H54 (cell line): ENCODE measurements at regions not wholly inside any gene's neighbourhood (a gene's known extent, or its start where the extent isn't known, plus 50 kb on each side); places are given as distances from the start of the nearest gene placed in this dataset.

Source experiments
- DNase-seq: peaks from one replicate; pipeline ENCODE4 v3.0.0; 2011; ENCODE audit warnings: low spot score, mixed read lengths; ENCODE audit not compliant: insufficient read length
- FAIRE-seq: peaks from 3 replicates; lab custom pipeline; 2011; peaks lifted over from hg19 to GRCh38; lab: Jason Lieb, UNC
- POLR2A ChIP-seq: IDR thresholded peaks from 2 replicates; pipeline ENCODE4 v1.6.1; 2011; ENCODE audit warnings: low read depth, mild to moderate bottlenecking, low read length

DNA sequence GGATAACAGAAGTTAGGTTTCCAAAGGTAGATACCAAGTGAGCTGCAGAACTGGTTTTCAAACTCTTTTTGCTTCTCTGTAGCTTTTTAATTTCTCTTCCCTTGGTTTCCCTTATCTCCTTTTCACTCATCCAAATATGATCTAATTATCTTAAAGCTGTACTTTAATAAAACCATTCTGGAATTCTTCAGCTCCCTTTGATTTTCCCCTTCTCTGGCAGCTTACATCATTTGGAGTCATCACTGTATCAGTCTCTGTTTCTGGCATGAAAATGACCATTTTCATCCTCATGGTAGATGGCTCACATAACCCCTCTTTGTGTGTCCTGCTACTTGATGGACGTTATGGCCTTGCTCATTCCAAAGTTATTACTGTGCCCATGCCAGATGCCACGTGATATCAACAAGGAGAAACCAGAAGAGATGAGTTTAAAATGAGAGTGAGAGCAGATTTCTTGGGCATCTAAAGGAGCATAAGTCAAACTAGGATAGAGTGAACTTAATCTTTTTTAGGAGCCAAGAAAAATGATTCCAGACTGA is 620.2 kb downstream of the QKI start:
- FAIRE-seq (no peak), DNase-seq (no peak)
- TF ChIP-seq POLR2A: no peak

DNA sequence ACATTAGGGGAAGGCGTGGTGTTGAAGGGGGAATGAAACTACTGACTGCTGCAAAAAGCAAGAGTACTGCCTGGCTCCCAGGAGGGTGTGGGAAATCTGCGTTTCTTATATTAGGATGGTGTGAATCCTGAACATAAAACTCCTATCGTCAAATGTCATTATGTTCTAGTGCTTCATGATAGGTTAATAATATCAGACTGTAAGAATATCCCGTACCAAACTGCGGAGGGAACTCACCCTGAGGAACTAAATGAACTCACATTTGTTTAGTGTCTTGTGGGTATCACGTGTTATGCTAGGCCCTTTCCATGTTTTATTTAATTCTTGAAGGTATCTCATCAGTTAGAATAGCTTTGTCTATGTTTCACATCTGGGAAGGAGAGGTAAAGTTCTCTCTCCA is 610.7 kb downstream of the QKI start:
- no peak for TF ChIP-seq POLR2A
- FAIRE-seq: no peak
- no peak for DNase-seq

DNA sequence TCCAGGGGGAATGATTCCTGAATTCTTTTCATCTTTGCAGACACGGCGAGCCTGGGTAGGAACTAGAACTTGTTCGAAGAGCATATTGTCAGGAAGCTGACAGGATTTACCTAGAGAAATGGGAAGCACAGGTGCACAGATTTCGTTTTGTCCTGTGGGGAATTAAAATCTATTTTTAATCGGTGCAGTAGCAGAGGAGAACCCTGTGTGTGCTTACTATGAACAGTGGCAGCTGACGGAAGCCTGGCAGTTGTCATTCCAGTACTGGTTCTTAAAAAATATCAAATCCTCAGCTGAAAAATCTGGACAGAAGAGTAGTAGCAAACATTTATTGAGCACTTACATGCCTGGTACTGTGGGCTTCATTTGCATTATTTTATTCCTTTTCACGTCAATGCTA is 609.0 kb downstream of the QKI start:
- no peak for TF ChIP-seq POLR2A
- DNase-seq: no peak
- no peak for FAIRE-seq

DNA sequence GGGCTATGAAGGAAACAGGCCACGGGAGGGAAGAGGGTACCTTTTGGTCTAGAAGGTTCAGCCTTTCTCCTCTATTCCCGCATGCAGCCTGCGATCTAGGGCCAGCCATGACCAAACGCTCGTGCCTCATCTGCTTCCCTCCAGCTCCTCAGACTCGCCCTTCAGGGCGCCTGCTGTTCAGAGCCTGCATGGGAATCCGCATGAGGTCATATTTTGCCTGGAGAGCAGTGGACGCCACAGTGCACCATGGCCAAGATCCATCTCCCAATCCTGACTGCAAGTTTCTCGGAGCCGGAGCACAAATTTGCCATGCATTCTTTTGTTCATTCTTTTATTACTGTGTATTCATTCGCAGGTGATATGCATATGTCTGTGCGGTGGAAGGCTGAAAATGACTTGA is 608.1 kb downstream of the QKI start:
- no peak for TF ChIP-seq POLR2A
- DNase-seq (no peak), FAIRE-seq (no peak)

DNA sequence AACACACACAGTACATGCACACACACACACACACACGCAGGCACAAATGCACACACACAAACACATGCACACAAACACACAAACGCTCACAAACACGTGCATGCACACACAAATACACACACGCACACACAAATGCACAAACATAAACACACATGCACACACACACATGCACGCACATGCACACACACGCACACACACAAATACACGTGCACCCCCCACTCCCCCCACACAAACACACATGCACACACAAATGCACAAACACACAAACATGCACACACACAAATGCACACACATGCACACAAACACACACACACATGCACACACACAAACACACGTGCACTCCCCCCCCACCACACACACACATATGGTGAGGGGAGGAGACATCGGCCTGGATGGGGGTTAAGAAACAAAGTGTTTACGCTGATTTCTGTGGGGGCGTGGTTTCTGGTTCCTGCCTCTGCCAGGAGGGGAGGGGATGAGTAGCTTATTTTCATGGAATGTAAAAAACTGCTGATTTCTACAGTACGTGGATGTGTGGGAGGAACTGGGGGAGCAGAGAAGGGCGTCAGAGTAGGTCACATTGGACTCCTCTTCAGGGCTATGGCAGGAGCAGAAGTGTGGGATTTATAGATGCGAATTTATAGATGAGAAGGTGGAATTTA is 607.2 kb downstream of the QKI start:
- FAIRE-seq: no peak
- DNase-seq: no peak

DNA sequence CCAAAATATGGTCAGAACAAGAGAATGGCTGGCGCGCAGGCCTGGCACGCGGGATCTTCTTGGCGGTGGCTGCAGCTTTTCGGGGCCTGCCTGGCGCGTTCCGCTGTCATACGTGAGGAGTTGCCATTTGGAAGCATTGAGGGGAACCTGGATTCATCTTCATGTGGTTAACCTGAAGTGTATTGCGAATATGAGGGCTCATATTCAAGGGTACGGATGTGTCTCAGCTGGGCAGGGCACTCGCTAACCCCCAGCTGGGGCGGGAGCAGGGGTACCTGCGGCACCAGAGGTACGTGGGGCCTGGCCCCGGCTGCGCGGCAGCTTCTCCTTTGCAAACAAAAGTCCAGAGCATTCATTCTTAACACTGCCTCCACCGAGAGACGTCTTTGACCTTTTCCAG is 605.6 kb downstream of the QKI start:
- FAIRE-seq: no peak
- no peak for DNase-seq

More for the DNA sequence above, 607.2 kb downstream of the QKI start:
- TF ChIP-seq POLR2A: no peak

DNA sequence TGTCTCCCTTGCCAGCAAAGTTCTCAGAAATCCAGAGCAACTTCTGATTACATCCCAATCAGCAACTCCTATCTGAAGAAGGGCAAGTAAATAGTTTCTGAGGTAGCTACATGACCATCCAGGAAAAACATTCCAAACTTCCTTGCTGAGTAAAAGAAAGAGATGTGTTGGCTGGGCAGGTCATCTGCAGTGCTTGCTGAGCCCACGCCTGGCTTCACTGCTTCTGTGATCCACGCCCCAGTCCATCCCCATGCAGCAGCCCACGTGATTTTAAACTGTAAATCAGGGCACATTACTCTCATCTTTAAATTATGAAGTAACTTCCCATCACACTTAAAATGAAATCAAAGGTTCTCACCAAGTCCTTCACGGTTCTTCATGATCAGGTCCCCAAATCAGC is 603.6 kb downstream of the QKI start:
- FAIRE-seq (no peak), DNase-seq (no peak)
- TF ChIP-seq POLR2A: no peak

More for the DNA sequence above, 605.6 kb downstream of the QKI start:
- no peak for TF ChIP-seq POLR2A

DNA sequence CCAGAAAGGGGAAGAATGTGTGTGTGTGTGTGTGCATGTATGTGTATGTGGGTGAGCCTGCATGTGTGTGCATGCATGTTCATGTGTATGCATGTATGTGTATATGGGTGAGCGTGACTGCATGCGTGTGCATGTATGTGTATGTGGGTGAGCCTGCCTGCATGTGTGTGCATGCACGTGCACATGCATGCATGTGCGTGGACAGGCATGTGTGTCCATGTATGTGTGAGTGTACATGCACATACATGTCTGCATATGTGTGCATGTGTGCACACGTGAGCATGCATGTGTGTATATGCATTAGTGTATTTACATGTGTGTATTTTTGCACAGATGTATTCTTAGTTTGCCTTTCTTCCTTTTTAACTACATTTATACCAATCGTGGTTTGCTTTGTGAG is 601.5 kb downstream of the QKI start:
- DNase-seq: no peak
- no peak for FAIRE-seq
- no peak for TF ChIP-seq POLR2A

DNA sequence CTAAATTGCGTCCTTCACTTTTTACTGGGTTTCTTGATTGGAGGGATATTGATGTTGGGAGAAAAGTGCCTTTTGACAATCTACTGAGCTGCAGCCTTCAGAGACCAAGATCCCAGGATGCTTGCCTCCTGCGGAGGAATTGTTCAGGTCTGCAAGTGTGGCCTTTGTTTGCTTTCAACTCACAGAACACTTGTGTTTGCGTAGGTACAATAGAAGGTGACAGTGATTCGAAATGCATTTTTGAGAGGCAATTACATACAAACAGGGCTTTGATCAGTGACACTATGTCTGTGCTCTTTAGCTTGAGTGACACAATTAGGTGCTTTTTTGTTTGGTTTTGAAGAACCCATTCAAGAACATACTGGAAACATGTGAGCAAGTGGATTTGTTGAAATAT is 600.6 kb downstream of the QKI start:
- DNase-seq (no peak), FAIRE-seq (no peak)
- TF ChIP-seq POLR2A: no peak

DNA sequence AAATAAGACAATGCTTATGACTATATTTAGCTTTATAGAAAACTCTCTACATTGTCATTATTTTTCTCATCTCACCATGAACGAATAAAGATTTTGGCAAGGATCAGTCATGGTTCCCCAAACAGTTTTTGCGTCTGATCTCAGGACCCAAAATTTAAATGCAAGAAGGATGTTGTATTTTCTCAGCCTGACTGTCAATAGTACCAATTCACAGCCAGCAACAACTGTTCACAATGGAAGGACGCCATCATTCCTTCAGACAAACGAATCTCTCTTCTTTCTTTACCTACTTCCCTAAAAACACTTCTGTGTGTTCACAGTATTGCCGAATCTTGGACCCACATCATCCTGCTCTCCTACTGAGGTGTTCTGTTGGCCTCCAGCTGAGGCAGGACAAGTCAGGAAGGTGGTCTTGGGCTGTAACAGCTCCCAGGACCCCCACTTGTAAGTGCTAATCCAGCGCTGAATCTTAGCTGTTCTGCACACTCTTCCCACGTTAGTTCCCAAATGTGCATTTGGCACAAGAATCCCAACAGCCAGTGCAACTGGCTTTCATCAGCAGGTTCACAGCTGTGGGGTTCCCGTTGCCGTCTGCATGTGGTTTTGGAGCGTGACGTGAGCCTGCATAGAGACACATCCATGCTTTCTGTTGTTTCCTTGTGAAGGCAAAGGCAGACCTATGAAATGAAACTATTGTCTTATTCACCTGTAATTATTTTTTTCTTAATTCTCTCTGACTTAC is 600.0 kb downstream of the QKI start:
- no peak for TF ChIP-seq POLR2A
- FAIRE-seq: no peak
- no peak for DNase-seq

DNA sequence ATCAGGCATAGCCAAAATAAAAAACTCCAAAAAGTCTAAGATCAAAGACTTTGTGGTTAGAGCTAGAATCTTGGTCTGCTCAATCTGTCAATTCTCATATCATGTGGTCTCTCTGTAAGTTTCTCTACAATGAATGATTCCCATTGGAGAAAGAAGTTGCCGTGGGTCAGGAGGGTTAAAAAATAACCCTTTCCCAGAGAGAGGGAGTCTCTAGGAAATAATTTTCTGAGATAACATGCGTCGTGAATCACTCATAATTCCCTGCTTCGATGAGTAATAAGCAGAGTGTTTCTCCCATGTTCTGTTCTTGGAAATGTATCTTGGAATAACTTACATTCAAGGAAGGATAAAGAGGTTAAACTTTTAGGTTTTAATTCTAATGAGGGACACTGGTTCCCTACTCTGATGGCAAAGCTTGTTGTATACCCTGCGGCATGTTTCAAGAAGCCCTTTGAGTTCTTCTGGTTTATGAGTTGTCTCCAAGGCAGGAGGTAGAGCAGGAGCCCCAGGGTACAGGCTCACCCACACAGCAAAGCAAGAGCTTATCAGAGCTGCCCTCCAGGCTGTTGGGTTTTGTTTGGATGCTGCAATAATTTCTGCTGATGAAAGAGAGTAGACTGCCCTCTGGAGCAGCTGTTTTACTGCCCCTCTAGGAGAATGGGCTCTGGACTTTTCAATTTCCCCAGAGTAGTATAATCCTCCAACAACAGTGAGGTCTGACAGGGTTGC is 599.1 kb downstream of the QKI start:
- DNase-seq (no peak), FAIRE-seq (no peak)
- no peak for TF ChIP-seq POLR2A

DNA sequence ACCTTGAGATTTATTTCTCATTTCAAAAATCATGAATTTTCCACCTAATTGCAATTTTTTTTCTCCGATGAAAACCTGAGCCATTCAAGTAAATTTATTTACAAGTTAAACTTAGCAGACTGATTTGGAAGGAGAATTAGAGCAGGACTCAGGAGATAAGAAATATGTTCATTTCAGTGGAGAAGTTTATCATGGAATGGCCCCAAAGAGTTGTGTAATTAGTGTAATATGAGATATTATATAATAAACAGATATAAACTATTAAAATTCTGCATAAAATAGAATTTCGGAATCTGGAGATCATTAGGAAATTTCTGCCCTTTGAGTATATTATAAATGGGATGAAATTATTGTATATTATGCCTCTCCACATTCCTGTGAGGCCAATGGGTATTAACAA is 596.8 kb downstream of the QKI start:
- FAIRE-seq: no peak
- no peak for TF ChIP-seq POLR2A
- DNase-seq: no peak

DNA sequence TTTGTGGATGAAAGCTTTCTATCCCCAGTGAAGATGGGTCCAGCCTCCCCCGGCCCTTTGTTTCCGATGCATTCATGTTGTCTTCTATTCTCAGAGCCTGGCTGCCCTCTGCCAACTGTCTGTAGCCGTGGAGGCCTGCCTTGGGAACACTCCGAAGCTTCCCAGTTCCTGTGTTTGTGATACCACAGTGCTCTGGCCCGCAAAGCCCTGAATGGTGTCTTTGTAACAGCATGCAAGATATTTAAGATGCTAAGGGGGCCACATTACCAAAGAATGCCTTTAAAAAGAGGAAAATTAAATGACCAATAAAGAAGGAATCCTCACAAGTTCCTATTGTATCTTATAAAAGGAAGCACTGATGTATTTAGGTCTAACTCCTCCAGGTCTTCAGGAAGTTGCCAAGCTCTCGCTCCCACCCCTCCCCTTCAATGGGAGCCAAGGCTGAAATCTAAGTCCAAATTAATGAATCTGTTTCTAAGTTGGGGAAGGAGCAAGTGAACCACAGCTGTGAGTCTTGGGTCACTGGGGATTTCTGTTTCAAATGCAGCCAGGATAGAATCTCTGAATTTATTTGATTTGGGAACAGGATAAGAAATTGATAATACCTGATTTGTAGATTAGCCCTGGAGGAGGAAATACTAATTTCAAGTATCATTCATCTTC is 596.1 kb downstream of the QKI start:
- DNase-seq (no peak), FAIRE-seq (no peak)
- no peak for TF ChIP-seq POLR2A

DNA sequence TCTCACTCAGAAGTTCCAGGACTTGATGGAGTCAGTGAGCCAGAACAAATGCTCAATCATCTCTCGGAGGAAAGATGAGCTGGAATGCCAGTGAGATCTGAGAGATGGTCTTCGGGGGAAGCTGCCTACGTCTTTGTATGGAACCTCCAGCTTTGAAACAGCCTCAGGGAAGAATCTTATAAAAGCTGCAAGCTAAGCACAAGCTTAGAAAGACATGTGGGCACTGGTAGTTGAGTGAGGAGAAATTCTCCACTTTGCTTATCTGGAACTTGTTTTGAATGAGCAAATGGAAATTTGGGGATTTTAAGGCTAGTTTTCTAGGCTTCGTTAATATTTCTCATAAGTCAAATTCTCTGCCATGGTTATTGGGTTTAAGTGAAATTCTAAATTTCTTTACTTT is 594.4 kb downstream of the QKI start:
- no peak for TF ChIP-seq POLR2A
- FAIRE-seq: no peak
- DNase-seq: no peak
